AG10803 (cell line): ENCODE measurements at regions not wholly inside any gene's neighbourhood (a gene's known extent, or its start where the extent isn't known, plus 50 kb on each side); places are given as distances from the start of the nearest gene placed in this dataset.

Experiments
- DNase-seq: peaks from one replicate; pipeline ENCODE4 v3.0.0; 2010; ENCODE audit warnings: low read depth
- H3K4me3 ChIP-seq: 2 replicates; pipeline ENCODE4 v1.5.1; 2011; ENCODE audit warnings: mild to moderate bottlenecking, low read length, control low read depth
- CTCF ChIP-seq: conservative IDR thresholded peaks from 2 replicates; pipeline ENCODE4 v1.5.1; 2011; ENCODE audit warnings: mild to moderate bottlenecking, low read length, control low read depth, inconsistent platforms

GRCh38 chr12:89797436-89797835 is 88.8 kb upstream of the ATP2B1 start:
- H3K4me3 ChIP-seq: no peak overlapping the region
- no peak for DNase-seq
- no peak for TF ChIP-seq CTCF

GRCh38 chr12:89796798-89797382 is 88.3 kb upstream of the ATP2B1 start:
- no peak for DNase-seq
- no peak overlapping the region for H3K4me3 ChIP-seq
- TF ChIP-seq CTCF: no peak

- no peak for TF ChIP-seq CTCF
- no peak for DNase-seq
- H3K4me3 ChIP-seq: no peak overlapping the region
These were observed 85.3 kb upstream of the ATP2B1 start for GRCh38 chr12:89793946-89794345.

GRCh38 chr12:89791286-89791685 is 82.6 kb upstream of the ATP2B1 start:
- DNase-seq: no peak
- no peak overlapping the region for H3K4me3 ChIP-seq
- no peak for TF ChIP-seq CTCF

GRCh38 chr12:89789862-89790261 is 81.2 kb upstream of the ATP2B1 start:
- DNase-seq: peak; percentile 73
- no peak for TF ChIP-seq CTCF
- H3K4me3 ChIP-seq: no peak overlapping the region

GRCh38 chr12:89787763-89788162 is 79.1 kb upstream of the ATP2B1 start:
- DNase-seq: no peak
- no peak for TF ChIP-seq CTCF
- H3K4me3 ChIP-seq: no peak overlapping the region

GRCh38 chr12:89786177-89786810 is 77.7 kb upstream of the ATP2B1 start:
- no peak for TF ChIP-seq CTCF
- no peak overlapping the region for H3K4me3 ChIP-seq
- DNase-seq: no peak
